ENCODE measurements at regions not wholly inside any gene's neighbourhood (a gene's known extent, or its start where the extent isn't known, plus 50 kb on each side); places are given as distances from the start of the nearest gene placed in this dataset.

GRCh38 chr19:28940751-28941500 lies 272.0 kb downstream of the UQCRFS1 start:
- no peak for DNase-seq (ENCODE audit: low spot score)

GRCh38 chr19:28939236-28939635 lies 273.7 kb downstream of the UQCRFS1 start:
- no peak for DNase-seq (ENCODE audit: low spot score)

DNA sequence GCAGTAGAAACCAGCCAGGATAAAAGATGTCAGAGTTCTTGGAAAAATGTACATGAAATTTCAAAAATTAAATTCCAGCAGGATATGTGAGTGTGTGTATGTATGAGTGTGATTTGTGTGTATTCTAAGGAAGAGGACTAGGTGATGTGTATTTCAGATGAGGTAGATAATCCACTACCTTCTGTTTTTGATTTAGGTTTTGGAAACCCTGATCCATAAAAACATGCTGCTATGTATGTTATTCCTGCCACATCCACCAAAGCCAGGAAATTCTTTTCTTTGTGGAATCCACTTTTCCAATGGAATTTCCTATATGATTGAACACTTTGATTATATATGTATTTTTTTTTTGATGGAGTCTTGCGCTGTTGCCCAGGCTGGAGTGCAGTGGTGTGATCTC lies 276.9 kb downstream of the UQCRFS1 start:
- DNase-seq (ENCODE audit: low spot score), result no peak

GRCh38 chr19:28934631-28935030 lies 278.3 kb downstream of the UQCRFS1 start:
- no peak for DNase-seq (ENCODE audit: low spot score)

DNA sequence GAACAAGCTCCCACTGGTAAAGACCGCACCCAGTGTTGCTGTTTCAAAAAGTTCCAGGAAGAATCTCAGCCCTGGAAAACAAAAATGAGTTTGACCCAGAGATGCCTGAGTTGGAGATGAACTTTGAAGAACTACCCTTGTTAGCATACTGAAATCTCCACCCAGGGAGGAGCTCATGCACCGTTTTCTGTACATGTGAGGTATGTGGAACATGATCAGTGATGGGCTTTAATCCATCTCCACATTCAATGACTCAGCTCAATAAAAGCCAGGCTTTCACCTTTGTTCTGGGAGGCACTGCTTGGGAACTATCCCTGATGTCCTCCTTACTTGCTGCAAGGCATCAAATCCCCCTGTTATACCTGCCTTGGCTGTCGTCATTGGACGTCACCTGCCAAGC lies 279.9 kb downstream of the UQCRFS1 start:
- no peak for DNase-seq (ENCODE audit: low spot score)

GRCh38 chr19:28932446-28932845 lies 280.5 kb downstream of the UQCRFS1 start:
- no peak for DNase-seq (ENCODE audit: low spot score)

DNA sequence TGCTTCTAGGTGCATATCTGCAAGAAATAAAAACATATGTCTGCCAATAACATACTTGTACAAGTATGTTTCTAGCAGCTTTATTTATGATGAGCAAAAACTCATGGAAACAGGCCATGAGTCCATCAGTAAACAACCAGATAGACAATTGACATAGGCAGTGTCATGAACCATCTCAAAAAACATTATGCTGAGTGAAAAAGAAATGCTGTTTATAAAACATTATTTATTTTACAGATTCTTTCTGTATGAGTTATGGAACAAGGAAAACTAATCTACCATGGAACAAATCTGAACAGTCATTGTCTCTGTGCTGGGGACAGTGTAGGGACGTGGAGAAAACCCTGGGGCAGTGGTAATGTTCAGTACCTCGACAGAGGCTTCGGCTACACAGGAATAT lies 283.9 kb downstream of the UQCRFS1 start:
- DNase-seq (ENCODE audit: low spot score), result no peak

DNA sequence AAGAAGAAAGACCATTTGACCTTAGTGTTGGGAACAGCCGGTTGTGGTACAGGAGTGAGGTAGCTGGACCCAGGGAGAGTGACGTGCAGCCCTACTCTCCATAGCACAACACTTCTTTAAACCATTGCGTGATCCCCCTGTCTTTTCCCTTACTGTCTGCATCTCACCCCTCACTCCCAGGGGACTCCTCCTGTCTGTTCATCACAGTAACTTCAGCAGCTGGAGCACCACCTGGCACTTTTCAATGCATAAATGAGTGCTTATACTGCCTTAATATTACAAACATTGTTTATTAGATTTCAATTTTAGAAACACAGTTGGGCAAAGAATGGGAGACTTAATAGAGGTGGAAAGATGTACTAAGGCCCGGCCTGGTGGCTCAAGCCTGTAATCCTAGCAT lies 285.5 kb downstream of the UQCRFS1 start:
- DNase-seq (ENCODE audit: low spot score), result no peak

GRCh38 chr19:28920269-28921066 lies 292.5 kb downstream of the UQCRFS1 start:
- no peak for DNase-seq (ENCODE audit: low spot score)

DNA sequence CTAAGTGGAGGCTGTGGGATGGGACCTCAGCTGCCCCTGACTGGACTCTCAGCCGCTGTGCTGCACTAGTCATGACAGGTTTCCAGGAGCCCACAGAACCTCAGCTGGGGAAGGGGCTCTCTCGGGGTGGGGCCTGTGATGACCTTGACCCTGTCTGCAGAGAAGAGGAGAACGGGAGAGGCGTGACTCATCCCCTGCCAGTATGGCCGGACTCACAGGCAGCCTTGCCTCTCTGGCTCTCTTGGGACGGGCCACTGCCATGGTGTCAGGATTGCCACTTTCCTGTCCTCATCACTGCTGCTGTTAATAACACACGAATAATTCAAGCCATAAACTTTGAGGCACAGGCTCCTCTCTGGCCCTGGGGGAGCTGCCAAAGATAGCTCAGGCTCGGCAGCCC lies 295.3 kb downstream of the UQCRFS1 start:
- DNase-seq (ENCODE audit: low spot score), result no peak

DNA sequence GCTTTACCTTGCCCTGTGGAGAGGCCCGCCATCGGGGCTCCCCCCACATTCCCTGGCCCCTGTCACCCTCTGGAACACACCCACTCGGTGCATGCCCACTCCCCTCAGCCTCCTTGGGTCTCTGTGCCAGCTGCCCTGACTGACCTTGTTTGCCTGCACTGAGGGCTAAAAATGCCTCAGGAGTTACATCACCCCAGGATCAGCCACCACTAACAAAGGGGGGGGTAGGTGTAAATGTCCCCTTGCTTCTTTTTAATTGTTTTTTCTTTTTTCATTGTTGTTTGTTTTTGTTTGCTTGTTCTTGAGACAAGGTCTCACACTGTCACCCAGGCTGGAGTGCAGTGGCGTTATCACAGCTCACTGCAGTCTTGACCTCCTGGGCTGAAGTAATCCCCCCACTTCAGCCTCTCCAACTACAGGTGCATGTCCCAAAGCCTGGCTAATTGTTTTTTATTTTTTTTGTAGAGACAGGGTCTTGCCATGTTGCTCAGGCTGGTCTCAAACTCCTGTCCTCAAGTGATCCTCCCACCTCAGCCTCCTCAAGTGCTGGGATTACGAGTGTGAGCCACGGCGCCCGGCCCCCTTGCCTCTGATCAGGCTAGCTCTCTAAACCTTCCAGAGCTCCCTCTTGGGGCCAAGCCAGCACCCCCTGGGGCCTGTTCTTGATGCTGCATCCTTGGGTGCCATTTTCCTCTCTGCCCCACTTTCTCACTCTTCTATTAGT lies 297.1 kb downstream of the UQCRFS1 start:
- no peak for DNase-seq (ENCODE audit: low spot score)

DNA sequence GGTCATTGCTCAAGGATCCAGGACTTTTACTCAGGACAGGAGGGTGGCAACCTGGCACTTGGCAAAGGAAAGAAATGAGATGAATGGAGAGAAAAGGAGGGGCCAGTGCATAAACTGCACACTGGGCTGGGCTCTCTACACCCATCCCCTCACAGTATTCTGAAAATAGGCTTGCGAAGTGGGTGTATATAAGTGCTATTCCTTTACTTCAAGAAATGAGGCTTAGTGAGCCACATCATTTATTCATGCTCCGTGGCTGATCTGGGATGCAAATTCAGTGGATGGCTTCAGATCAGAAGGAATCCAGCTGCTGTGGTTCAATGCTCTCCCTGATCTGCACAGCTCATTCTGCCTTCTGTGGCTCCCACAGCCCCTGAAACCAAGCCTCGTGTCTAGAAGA lies 297.7 kb downstream of the UQCRFS1 start:
- DNase-seq (ENCODE audit: low spot score), result no peak

DNA sequence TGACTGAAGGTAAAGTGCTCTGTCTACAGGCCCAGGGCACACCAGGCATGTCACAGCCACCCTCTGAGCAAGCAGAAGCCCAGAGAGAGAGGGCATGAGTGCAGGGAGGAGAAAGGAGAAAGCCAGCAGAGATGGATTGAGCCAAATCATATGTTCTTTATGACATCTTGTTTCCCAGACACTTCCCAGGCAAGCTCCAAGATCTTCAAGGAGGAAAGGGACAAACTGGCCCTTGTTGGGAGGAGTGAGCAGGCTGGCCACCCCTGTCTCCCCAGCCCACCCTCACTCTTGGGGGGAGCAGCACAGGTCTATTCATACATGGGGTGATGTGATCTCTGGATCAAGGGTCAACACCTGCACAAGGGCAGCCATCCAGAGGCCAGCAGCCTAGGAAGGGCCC lies 298.8 kb downstream of the UQCRFS1 start:
- DNase-seq (ENCODE audit: low spot score), result no peak

- no peak for DNase-seq (ENCODE audit: low spot score)
Observed at GRCh38 chr19:28913626-28914025, 299.3 kb downstream of the UQCRFS1 start.

DNA sequence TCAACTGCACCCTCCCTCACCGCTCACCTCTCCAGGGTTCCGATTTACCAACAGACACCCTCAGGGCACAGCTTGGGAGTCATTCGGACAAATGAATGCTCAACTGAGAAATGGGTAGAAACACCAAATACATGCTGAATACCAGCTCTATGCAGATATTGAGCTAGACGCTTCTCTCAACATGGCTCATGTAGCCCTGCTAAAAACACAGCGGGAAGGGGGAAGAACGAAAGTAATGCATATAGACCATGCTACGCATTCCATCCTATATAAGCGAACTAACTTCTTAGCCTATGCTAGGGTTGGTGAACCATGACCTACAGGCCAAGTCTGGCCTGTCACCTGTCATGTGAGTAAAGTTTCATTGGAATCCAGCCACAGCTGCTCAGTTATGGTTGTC lies 304.0 kb downstream of the UQCRFS1 start:
- no peak for DNase-seq (ENCODE audit: low spot score)

DNA sequence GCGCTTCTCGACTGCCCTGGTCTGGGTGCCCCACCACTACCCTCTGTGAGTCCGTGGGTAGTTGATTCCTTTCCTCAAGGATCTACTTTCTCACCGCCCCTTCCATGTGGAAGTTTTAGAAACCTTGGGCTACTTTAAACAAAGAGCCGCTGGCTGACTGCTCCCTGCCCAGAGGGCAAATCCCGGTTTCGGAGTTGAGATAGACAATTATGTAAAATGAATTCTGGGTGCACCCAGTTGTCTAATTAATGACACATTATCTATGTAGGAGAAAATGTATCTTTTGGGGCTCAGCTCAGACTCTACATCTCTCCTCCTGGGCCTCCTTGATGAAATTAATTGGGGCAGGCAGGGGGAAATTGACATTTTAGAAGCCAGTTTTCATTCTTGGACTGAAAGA lies 305.4 kb downstream of the UQCRFS1 start:
- DNase-seq (ENCODE audit: low spot score), result no peak

- DNase-seq (ENCODE audit: low spot score), result no peak
Observed at GRCh38 chr19:28905996-28906395, 307.0 kb downstream of the UQCRFS1 start.

DNA sequence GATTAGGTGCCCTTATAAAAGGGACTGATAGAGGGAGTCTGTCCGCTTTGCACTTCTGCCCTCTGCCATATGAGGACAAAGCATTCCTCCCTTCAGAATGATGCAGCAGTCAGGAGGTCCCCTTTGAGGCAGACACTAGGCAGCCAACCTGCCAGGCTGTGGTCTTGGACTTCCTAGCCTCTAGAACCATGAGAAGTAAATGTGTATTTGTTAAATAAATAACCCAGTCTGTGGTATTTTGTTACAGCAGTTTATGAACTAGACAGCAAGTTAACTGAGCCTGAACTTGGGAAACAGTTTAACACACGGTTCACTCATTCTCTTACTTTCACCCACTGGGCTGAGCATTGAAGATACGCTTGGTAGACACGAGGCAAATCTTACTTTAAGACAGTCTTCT lies 313.2 kb downstream of the UQCRFS1 start:
- no peak for DNase-seq (ENCODE audit: low spot score)

GRCh38 chr19:28898249-28898648 lies 314.7 kb downstream of the UQCRFS1 start:
- no peak for DNase-seq (ENCODE audit: low spot score)

GRCh38 chr19:28889941-28890670 lies 322.8 kb downstream of the UQCRFS1 start:
- no peak for DNase-seq (ENCODE audit: low spot score)

DNA sequence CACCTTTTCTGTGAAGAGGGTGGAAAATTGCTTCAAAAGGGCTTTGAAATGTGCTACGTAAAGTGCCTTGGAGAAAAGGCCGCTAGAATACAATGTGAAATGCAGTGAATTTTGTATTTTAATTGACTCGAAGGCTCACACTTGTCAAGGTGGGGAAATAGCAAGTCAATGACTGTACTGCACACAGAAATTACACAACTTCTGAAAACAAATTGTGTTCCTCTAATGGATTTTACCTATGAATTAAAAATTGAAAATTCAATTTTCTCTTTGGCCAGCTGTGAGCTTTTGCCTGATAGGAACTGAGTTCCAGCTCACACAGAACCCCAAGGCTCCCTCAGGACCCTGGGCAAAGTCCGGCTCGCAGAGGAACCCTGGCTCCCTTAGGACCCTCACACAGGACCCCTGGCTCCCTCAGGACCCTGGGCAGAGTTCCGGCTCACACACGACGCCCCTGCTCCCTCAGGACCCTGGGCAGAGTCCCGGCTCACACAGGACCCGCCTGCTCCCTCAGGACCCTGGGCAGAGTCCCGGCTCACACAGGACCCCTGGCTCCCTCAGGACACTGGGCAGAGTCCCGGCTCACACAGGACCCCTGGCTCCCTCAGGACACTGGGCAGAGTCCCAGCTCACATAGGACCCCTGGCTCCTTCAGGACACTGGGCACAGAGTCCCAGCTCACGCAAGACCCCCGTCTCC lies 324.9 kb downstream of the UQCRFS1 start:
- no peak for DNase-seq (ENCODE audit: low spot score)

All from HT-29 (cell line).